ENCODE measurements at regions not wholly inside any gene's neighbourhood (a gene's known extent, or its start where the extent isn't known, plus 50 kb on each side); places are given as distances from the start of the nearest gene placed in this dataset.

DNA sequence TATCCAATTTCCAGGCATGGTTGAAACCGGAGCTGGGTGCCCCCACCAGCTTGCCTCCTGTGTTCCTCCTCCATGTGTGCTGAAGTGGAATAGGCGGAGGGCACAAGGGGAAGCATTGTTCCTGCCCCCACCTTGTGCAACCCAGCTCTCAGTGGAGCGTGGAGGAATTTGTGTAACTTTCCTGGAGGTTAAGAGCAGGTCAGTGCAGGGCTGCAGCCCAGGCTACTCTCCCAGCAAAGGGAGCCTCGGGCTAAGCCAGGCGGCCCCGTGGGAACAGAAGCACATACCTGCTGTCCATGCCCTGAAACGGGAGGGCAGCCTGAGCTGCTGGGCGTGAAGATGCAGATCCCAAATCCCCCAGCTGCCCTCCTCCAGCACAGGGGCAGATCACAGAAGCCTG is 158.8 kb upstream of the LHX1 start:
- no peaks in the 10 kb centered on the region for H3K79me1 ChIP-seq (replicated peaks; ENCODE audit: low read length, poor library complexity, severe bottlenecking)
- no peak overlapping the region for H3K18ac ChIP-seq (ENCODE audit: low read depth in 1 of 2, low read length in 2 of 2)
- 68% methylated on average over 8 of the region's 8 CpGs for WGBS
- no peaks in the 10 kb centered on the region for H3K9me3 ChIP-seq (ENCODE audit: control insufficient read depth, low read length)
- no peak overlapping the region for H3K23ac ChIP-seq (ENCODE audit: low read length in 2 of 2)
- no peak for DNase-seq
- no peak overlapping the region for H3K14ac ChIP-seq (ENCODE audit: low read length in 2 of 2)
- H2BK5ac ChIP-seq (ENCODE audit: low read depth, low read length, poor library complexity, severe bottlenecking), result no peak overlapping the region
- no peak overlapping the region for H3K4me3 ChIP-seq (ENCODE audit: insufficient read depth in 1 of 2, low read depth in 1 of 2, low read length in 2 of 2)
- H2AFZ ChIP-seq (ENCODE audit: low read depth, low read length), result no peak overlapping the region
- no peak overlapping the region for H2BK12ac ChIP-seq (ENCODE audit: low read length in 2 of 2)
- no peak overlapping the region for H4K91ac ChIP-seq (ENCODE audit: low read length)
- no peak overlapping the region for H2AK5ac ChIP-seq (ENCODE audit: low read length, severe bottlenecking)
- no peak overlapping the region for H2BK120ac ChIP-seq (ENCODE audit: low read depth, low read length)
- no peak overlapping the region for H2BK15ac ChIP-seq (ENCODE audit: low read depth, poor library complexity, severe bottlenecking)
- H3K27me3 ChIP-seq (ENCODE audit: control insufficient read depth in 1 of 2, insufficient read depth in 1 of 2, low read length in 2 of 2), result peaks cover 39 to 61% of the 10 kb centered on the region in 2 experiments
- no peak overlapping the region for H3K27ac ChIP-seq (ENCODE audit: low read length, poor library complexity, severe bottlenecking)
- H3K4ac ChIP-seq (ENCODE audit: low read depth in 1 of 2, low read length in 2 of 2), result no peak overlapping the region
- no peak overlapping the region for H3K9ac ChIP-seq (ENCODE audit: low read length)
- H3K36me3 ChIP-seq (ENCODE audit: control insufficient read depth in 1 of 2, insufficient read depth in 2 of 2, low read depth in 1 of 2, low read length in 2 of 2), result no peaks in the 10 kb centered on the region
- H4K8ac ChIP-seq (ENCODE audit: low read length), result no peak overlapping the region
- peaks cover 5% of the 10 kb centered on the region for H3K4me1 ChIP-seq (ENCODE audit: control insufficient read depth, insufficient read depth, low read depth, low read length)
- no peak overlapping the region for H3K4me2 ChIP-seq (ENCODE audit: low read length, poor library complexity, severe bottlenecking)

DNA sequence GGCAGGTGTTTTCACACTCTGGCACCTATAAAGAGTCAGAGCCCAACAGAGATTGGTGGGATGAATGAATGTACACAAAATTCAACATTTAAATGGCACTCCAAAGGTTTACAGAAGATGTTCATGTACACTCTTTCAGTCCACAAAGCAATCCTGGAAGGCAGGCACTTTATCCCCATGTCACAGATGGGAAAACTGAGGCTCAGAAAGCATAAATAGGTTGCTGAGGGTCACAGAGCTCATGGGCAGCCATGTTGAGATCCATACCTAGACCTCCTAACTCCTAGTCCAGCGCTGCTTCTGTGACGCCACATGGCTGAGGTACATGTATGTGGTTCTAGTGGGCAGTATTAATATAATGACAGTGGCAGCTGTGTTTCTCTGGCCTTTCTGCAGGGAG is 157.7 kb upstream of the LHX1 start:
- no peak overlapping the region for H4K91ac ChIP-seq (ENCODE audit: low read length)
- no peak overlapping the region for H3K4me3 ChIP-seq (ENCODE audit: insufficient read depth in 1 of 2, low read depth in 1 of 2, low read length in 2 of 2)
- H3K9ac ChIP-seq (ENCODE audit: low read length), result no peak overlapping the region
- H2BK12ac ChIP-seq (ENCODE audit: low read length in 2 of 2), result no peak overlapping the region
- no peak overlapping the region for H3K18ac ChIP-seq (ENCODE audit: low read depth in 1 of 2, low read length in 2 of 2)
- no peak overlapping the region for H3K14ac ChIP-seq (ENCODE audit: low read length in 2 of 2)
- H3K4me1 ChIP-seq (ENCODE audit: control insufficient read depth, insufficient read depth, low read depth, low read length), result peaks cover 5% of the 10 kb centered on the region
- H3K27ac ChIP-seq (ENCODE audit: low read length, poor library complexity, severe bottlenecking), result no peak overlapping the region
- H2BK5ac ChIP-seq (ENCODE audit: low read depth, low read length, poor library complexity, severe bottlenecking), result no peak overlapping the region
- H2AK5ac ChIP-seq (ENCODE audit: low read length, severe bottlenecking), result no peak overlapping the region
- H3K79me1 ChIP-seq (replicated peaks; ENCODE audit: low read length, poor library complexity, severe bottlenecking), result no peaks in the 10 kb centered on the region
- H2BK15ac ChIP-seq (ENCODE audit: low read depth, poor library complexity, severe bottlenecking), result no peak overlapping the region
- DNase-seq, result no peak
- H3K4me2 ChIP-seq (ENCODE audit: low read length, poor library complexity, severe bottlenecking), result no peak overlapping the region
- H2AFZ ChIP-seq (ENCODE audit: low read depth, low read length), result no peak overlapping the region
- no peaks in the 10 kb centered on the region for H3K9me3 ChIP-seq (ENCODE audit: control insufficient read depth, low read length)
- no peak overlapping the region for H3K4ac ChIP-seq (ENCODE audit: low read depth in 1 of 2, low read length in 2 of 2)
- H3K36me3 ChIP-seq (ENCODE audit: control insufficient read depth in 1 of 2, insufficient read depth in 2 of 2, low read depth in 1 of 2, low read length in 2 of 2), result no peaks in the 10 kb centered on the region
- H4K8ac ChIP-seq (ENCODE audit: low read length), result no peak overlapping the region
- peaks cover 38 to 59% of the 10 kb centered on the region in 2 experiments for H3K27me3 ChIP-seq (ENCODE audit: control insufficient read depth in 1 of 2, insufficient read depth in 1 of 2, low read length in 2 of 2)
- H2BK120ac ChIP-seq (ENCODE audit: low read depth, low read length), result no peak overlapping the region
- H3K23ac ChIP-seq (ENCODE audit: low read length in 2 of 2), result no peak overlapping the region
- WGBS, result 100% methylated on average over 2 of the region's 2 CpGs

- no peak overlapping the region for H2BK5ac ChIP-seq (ENCODE audit: low read depth, low read length, poor library complexity, severe bottlenecking)
- H3K36me3 ChIP-seq (ENCODE audit: control insufficient read depth in 1 of 2, insufficient read depth in 2 of 2, low read depth in 1 of 2, low read length in 2 of 2), result no peaks in the 10 kb centered on the region
- no peak for DNase-seq
- no peak overlapping the region for H3K4ac ChIP-seq (ENCODE audit: low read depth in 1 of 2, low read length in 2 of 2)
- no peak overlapping the region for H3K23ac ChIP-seq (ENCODE audit: low read length in 2 of 2)
- no peak overlapping the region for H3K9ac ChIP-seq (ENCODE audit: low read length)
- peaks cover 25 to 41% of the 10 kb centered on the region in 2 experiments for H3K27me3 ChIP-seq (ENCODE audit: control insufficient read depth in 1 of 2, insufficient read depth in 1 of 2, low read length in 2 of 2)
- no peak overlapping the region for H2AFZ ChIP-seq (ENCODE audit: low read depth, low read length)
- H3K79me1 ChIP-seq (replicated peaks; ENCODE audit: low read length, poor library complexity, severe bottlenecking), result no peaks in the 10 kb centered on the region
- H3K9me3 ChIP-seq (ENCODE audit: control insufficient read depth, low read length), result no peaks in the 10 kb centered on the region
- H3K14ac ChIP-seq (ENCODE audit: low read length in 2 of 2), result no peak overlapping the region
- H3K18ac ChIP-seq (ENCODE audit: low read depth in 1 of 2, low read length in 2 of 2), result no peak overlapping the region
- no peaks in the 10 kb centered on the region for H3K4me1 ChIP-seq (ENCODE audit: control insufficient read depth, insufficient read depth, low read depth, low read length)
- H4K8ac ChIP-seq (ENCODE audit: low read length), result no peak overlapping the region
- H2BK120ac ChIP-seq (ENCODE audit: low read depth, low read length), result no peak overlapping the region
- H2AK5ac ChIP-seq (ENCODE audit: low read length, severe bottlenecking), result no peak overlapping the region
- no peak overlapping the region for H3K4me3 ChIP-seq (ENCODE audit: insufficient read depth in 1 of 2, low read depth in 1 of 2, low read length in 2 of 2)
- no peak overlapping the region for H2BK15ac ChIP-seq (ENCODE audit: low read depth, poor library complexity, severe bottlenecking)
- no peak overlapping the region for H3K27ac ChIP-seq (ENCODE audit: low read length, poor library complexity, severe bottlenecking)
- H3K4me2 ChIP-seq (ENCODE audit: low read length, poor library complexity, severe bottlenecking), result no peak overlapping the region
- H2BK12ac ChIP-seq (ENCODE audit: low read length in 2 of 2), result no peak overlapping the region
- WGBS, result 73% methylated on average over 1 of the region's 1 CpG
- H4K91ac ChIP-seq (ENCODE audit: low read length), result no peak overlapping the region
These were observed 152.6 kb upstream of the LHX1 start for GRCh38 chr17:36784633-36785032.

DNA sequence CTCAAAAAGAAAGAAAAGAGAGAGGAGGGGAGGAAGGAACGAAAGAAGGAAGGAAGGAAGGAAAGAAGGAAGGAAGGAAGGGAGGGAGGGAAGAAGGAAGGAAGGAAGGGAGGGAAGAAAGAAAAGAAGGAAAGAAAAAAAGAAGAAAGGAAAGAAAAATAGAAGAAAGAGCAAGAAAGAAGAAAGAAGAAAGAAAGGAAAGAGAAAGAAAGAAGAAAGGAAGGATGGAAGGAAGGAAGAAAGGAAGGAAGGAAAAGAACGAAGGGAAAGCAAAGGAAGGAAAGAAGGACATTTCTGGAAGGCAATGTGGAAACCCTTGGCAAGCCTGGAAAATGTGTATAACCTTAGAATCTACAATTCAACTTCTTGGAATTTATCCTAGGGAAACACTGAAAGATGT is 150.4 kb upstream of the LHX1 start:
- H3K9ac ChIP-seq (ENCODE audit: low read length), result no peak overlapping the region
- H2BK120ac ChIP-seq (ENCODE audit: low read depth, low read length), result no peak overlapping the region
- H3K4me2 ChIP-seq (ENCODE audit: low read length, poor library complexity, severe bottlenecking), result no peak overlapping the region
- DNase-seq, result no peak
- no peak overlapping the region for H3K4me3 ChIP-seq (ENCODE audit: insufficient read depth in 1 of 2, low read depth in 1 of 2, low read length in 2 of 2)
- no peak overlapping the region for H4K8ac ChIP-seq (ENCODE audit: low read length)
- H2AFZ ChIP-seq (ENCODE audit: low read depth, low read length), result no peak overlapping the region
- no peak overlapping the region for H2BK12ac ChIP-seq (ENCODE audit: low read length in 2 of 2)
- H3K27ac ChIP-seq (ENCODE audit: low read length, poor library complexity, severe bottlenecking), result no peak overlapping the region
- no peak overlapping the region for H3K14ac ChIP-seq (ENCODE audit: low read length in 2 of 2)
- 77% methylated on average over 2 of the region's 2 CpGs for WGBS
- H2BK5ac ChIP-seq (ENCODE audit: low read depth, low read length, poor library complexity, severe bottlenecking), result no peak overlapping the region
- no peaks in the 10 kb centered on the region for H3K4me1 ChIP-seq (ENCODE audit: control insufficient read depth, insufficient read depth, low read depth, low read length)
- no peak overlapping the region for H2AK5ac ChIP-seq (ENCODE audit: low read length, severe bottlenecking)
- no peak overlapping the region for H3K23ac ChIP-seq (ENCODE audit: low read length in 2 of 2)
- no peaks in the 10 kb centered on the region for H3K9me3 ChIP-seq (ENCODE audit: control insufficient read depth, low read length)
- no peak overlapping the region for H3K4ac ChIP-seq (ENCODE audit: low read depth in 1 of 2, low read length in 2 of 2)
- H3K18ac ChIP-seq (ENCODE audit: low read depth in 1 of 2, low read length in 2 of 2), result no peak overlapping the region
- H4K91ac ChIP-seq (ENCODE audit: low read length), result no peak overlapping the region
- peaks cover 35 to 55% of the 10 kb centered on the region in 2 experiments for H3K27me3 ChIP-seq (ENCODE audit: control insufficient read depth in 1 of 2, insufficient read depth in 1 of 2, low read length in 2 of 2)
- no peaks in the 10 kb centered on the region for H3K79me1 ChIP-seq (replicated peaks; ENCODE audit: low read length, poor library complexity, severe bottlenecking)
- no peak overlapping the region for H2BK15ac ChIP-seq (ENCODE audit: low read depth, poor library complexity, severe bottlenecking)
- no peaks in the 10 kb centered on the region for H3K36me3 ChIP-seq (ENCODE audit: control insufficient read depth in 1 of 2, insufficient read depth in 2 of 2, low read depth in 1 of 2, low read length in 2 of 2)
